Neural crest cell (in vitro differentiated cells): ENCODE measurements at regions not wholly inside any gene's neighbourhood (a gene's known extent, or its start where the extent isn't known, plus 50 kb on each side); places are given as distances from the start of the nearest gene placed in this dataset.
A peak's percentile ranks its signal among the peaks of the same experiment; 100 is the strongest.

ENCODE experiments used
- DNase-seq: peaks from one replicate; pipeline ENCODE4 v3.0.0; 2021; ENCODE audit warnings: low read depth, mixed read lengths, low spot score
- H3K27ac Mint-ChIP-seq: one replicate; pipeline ENCODE4 v1.8.0; 2021; ENCODE audit warnings: mild to moderate bottlenecking, mixed read lengths; ENCODE audit not compliant: unreplicated experiment
- H3K27me3 Mint-ChIP-seq: 2 replicates; pipeline ENCODE4 v1.8.0; 2021; ENCODE audit warnings: low read depth, mild to moderate bottlenecking, mixed read lengths
- H3K36me3 Mint-ChIP-seq: 2 replicates; pipeline ENCODE4 v1.8.0; 2021; ENCODE audit warnings: low read depth, mild to moderate bottlenecking, mixed read lengths
- H3K4me1 Mint-ChIP-seq: 2 replicates; pipeline ENCODE4 v1.8.0; 2021; ENCODE audit warnings: mixed read lengths
- H3K4me3 Mint-ChIP-seq: one replicate; pipeline ENCODE4 v1.8.0; 2021; ENCODE audit warnings: mild to moderate bottlenecking, mixed read lengths
- H3K9me3 Mint-ChIP-seq: 2 replicates; pipeline ENCODE4 v1.8.0; 2021; ENCODE audit warnings: mixed read lengths
- TF ChIP-seq, protein P1 (sequence below): fragments of 200-600 bp; sonication (generic); conservative IDR thresholded peaks from 2 replicates; pipeline ENCODE4 v1.5.0; 2021; ENCODE audit warnings: antibody characterized with exemption, mild to moderate bottlenecking

DNA sequence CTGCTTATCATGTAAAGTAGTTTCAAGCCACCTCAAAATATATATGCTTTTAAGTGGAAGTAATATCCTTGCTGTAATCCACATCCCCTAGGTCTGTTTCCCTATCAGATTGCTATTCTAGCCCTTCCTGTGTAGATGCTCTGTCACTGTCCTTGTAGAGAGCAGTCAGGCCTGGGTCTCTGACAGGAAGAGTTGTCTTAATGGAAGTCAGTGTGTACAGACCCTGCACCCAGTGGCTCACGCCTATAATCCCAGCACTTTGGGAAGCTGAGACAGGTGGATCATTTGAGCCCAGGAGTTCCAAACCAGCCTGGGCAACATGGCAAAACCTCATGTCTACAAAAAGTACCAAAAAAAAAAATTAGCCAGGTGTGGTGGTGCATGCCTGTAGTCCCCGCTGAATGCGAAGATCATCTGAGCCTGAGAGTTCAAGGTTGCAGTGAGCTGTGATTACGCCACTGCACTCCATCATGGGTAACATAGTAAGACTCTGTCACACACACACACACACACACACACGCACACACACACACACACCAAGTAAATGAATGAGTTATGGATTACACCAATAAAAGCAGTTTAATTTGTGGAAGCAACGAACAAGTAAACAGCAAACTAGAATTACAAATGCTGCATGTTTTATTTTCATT is 70.2 kb upstream of the DSC1 start:
- Mint-ChIP-seq H3K36me3 (no peaks in the 10 kb centered on the region), H3K4me1 (no peaks in the 10 kb centered on the region), H3K4me3 (no peak overlapping the region), H3K27me3 (no peaks in the 10 kb centered on the region), H3K27ac (peak overlapping the region; percentile 79), H3K9me3 (no peaks in the 10 kb centered on the region)
- TF ChIP-seq, protein P1, sequence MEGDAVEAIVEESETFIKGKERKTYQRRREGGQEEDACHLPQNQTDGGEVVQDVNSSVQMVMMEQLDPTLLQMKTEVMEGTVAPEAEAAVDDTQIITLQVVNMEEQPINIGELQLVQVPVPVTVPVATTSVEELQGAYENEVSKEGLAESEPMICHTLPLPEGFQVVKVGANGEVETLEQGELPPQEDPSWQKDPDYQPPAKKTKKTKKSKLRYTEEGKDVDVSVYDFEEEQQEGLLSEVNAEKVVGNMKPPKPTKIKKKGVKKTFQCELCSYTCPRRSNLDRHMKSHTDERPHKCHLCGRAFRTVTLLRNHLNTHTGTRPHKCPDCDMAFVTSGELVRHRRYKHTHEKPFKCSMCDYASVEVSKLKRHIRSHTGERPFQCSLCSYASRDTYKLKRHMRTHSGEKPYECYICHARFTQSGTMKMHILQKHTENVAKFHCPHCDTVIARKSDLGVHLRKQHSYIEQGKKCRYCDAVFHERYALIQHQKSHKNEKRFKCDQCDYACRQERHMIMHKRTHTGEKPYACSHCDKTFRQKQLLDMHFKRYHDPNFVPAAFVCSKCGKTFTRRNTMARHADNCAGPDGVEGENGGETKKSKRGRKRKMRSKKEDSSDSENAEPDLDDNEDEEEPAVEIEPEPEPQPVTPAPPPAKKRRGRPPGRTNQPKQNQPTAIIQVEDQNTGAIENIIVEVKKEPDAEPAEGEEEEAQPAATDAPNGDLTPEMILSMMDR, result no peak
- DNase-seq, result no peak

DNA sequence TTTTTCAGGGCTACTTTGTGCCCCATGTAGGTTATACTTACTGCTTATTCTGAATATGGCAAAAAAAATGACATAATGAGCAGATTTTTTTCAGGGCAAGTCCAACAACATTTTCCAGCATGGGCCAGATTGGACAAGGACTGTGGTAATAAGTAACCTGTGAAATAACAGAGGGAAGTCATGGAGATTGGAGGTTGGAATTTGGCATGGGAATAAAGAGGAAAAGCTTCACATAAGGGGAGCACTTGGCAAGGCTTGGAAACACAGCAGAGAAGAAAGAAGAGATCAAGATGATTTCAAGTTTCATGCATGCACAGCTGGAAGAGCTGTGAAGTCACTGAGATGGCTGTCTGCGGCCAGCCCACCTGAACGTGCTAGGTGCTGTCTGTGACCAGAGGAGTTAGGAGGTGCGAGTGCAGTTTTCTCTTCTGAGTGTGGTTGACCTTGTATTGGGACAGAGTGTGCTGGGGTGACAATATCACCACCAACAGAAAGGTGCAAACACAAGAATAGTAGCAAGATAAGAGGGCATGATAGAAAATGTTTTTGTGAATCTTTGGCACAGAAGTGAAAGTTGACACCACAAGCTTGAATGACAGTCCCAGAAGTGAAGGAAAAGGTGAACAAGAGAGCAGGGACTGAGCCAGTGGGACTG is 71.1 kb upstream of the DSC1 start:
- no peaks in the 10 kb centered on the region for H3K4me1 Mint-ChIP-seq
- H3K9me3 Mint-ChIP-seq, result no peaks in the 10 kb centered on the region
- no peak overlapping the region for H3K4me3 Mint-ChIP-seq
- DNase-seq, result no peak
- H3K36me3 Mint-ChIP-seq, result no peaks in the 10 kb centered on the region
- TF ChIP-seq, protein P1, result no peak
- no peaks in the 10 kb centered on the region for H3K27me3 Mint-ChIP-seq
- H3K27ac Mint-ChIP-seq, result no peak overlapping the region

DNA sequence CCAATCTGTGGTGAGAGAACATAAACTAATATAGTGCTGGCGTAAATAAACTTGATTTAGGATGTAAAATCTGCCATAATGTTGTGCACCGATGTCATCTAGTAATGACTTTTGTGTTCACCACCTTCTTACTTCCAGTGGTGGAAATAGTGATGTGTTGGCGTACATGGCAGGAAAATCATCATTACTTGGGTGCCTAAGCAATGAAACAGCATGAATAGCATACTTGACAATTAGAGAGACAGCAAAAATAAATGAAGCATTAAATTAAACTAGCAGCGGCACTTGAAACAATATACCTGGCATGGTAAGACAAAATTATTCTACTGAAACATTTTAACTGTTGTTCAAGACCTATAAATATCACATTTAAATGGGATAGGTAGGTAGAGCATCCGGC is 73.2 kb upstream of the DSC1 start:
- TF ChIP-seq, protein P1, result no peak
- H3K27ac Mint-ChIP-seq, result no peak overlapping the region
- H3K4me1 Mint-ChIP-seq, result no peaks in the 10 kb centered on the region
- H3K27me3 Mint-ChIP-seq, result no peaks in the 10 kb centered on the region
- H3K36me3 Mint-ChIP-seq, result no peaks in the 10 kb centered on the region
- no peak for DNase-seq
- H3K4me3 Mint-ChIP-seq, result no peak overlapping the region
- H3K9me3 Mint-ChIP-seq, result no peaks in the 10 kb centered on the region

DNA sequence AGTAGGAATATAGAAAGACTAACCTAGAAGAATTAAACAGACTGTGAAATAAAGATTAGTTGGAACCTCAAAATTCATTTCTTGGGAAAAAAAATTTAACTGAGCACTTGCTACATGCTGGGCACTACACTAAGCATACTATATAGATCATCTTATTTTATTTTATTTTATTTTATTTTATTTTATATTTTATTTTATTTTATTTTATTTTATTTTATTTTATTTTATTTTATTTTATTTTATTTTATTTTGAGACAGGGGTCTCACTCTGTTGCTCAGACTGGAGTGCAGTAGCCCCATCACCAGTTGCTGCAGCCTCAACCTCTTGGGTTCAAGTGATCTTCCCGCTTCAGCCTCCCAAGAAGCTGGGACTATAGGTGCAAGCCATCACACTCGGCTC is 74.5 kb upstream of the DSC1 start:
- Mint-ChIP-seq H3K27ac (no peak overlapping the region), H3K36me3 (no peaks in the 10 kb centered on the region), H3K27me3 (no peaks in the 10 kb centered on the region), H3K9me3 (no peaks in the 10 kb centered on the region), H3K4me3 (no peak overlapping the region), H3K4me1 (peaks cover 9% of the 10 kb centered on the region)
- TF ChIP-seq, protein P1, result no peak
- no peak for DNase-seq

DNA sequence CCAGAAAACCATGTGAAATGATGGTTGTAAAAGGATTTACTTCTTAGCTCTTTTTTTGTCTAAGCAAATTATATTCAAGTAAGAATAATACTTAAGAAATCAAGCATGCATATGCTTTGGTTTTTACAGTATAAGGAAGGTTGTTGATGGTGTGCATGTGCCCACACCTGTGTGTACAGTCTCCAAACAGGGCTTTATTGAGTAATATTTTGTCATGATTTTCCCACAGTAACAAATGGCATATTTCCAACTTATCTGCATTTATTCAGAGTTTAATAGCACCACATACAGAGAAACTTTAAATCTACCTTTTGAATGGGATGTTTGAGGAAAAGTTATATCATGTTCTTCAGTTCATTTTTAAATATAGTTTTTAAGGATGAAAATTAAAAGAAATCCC is 76.5 kb upstream of the DSG1 start:
- Mint-ChIP-seq H3K4me3 (no peak overlapping the region), H3K27me3 (no peaks in the 10 kb centered on the region), H3K4me1 (peaks cover 47% of the 10 kb centered on the region), H3K27ac (no peak overlapping the region), H3K9me3 (no peaks in the 10 kb centered on the region), H3K36me3 (no peaks in the 10 kb centered on the region)
- TF ChIP-seq, protein P1, result no peak
- DNase-seq, result no peak
